H1 (cell line): ENCODE measurements at regions not wholly inside any gene's neighbourhood (a gene's known extent, or its start where the extent isn't known, plus 50 kb on each side); places are given as distances from the start of the nearest gene placed in this dataset.

ENCODE experiments used
- CTCF ChIA-PET: fragments of 300-600 bp; sonication (Branson Sonifier 250); formaldehyde crosslinking; loops from one replicate; lab custom pipeline; 2021; ENCODE audit not compliant: partially characterized antibody; lab: Charles Lee
- POLR2A ChIA-PET: fragments of 300-600 bp; sonication (Branson Sonifier 250); formaldehyde crosslinking; loops from one replicate; lab custom pipeline; 2021; ENCODE audit warnings: inconsistent platforms; ENCODE audit not compliant: partially characterized antibody; lab: Charles Lee
- DNase-seq, 2 experiments: peaks; one replicate each; pipeline versions ENCODE4 v3.0.0 to v3.0.0-alpha.2; 2010 to 2022; ENCODE audit warnings: low spot score in 2 of 2, low read depth in 1 of 2, mixed read lengths in 1 of 2
- FAIRE-seq: peaks from 2 replicates; lab custom pipeline; 2011; peaks lifted over from hg19 to GRCh38; lab: Jason Lieb, UNC
- H2AFZ ChIP-seq: 2 replicates; pipeline ENCODE4 v1.8.1; 2012; ENCODE audit warnings: low read length, inconsistent platforms
- H2AK5ac ChIP-seq: 2 replicates; pipeline ENCODE4 v1.6.1; 2013; ENCODE audit warnings: low read depth, low read length
- H2BK120ac ChIP-seq: replicated peaks from 2 replicates; pipeline ENCODE3; 2013; ENCODE audit warnings: low read depth, low read length, inconsistent platforms
- H2BK12ac ChIP-seq: 2 replicates; pipeline ENCODE4 v1.6.1; 2013; ENCODE audit warnings: low read depth, low read length
- H2BK15ac ChIP-seq: 2 replicates; pipeline ENCODE4 v1.6.1; 2013; ENCODE audit warnings: low read length
- H2BK20ac ChIP-seq: 2 replicates; pipeline ENCODE4 v1.6.1; 2013; ENCODE audit warnings: low read length
- H2BK5ac ChIP-seq: 2 replicates; pipeline ENCODE4 v1.6.1; 2013; ENCODE audit warnings: low read depth, low read length
- H3K14ac ChIP-seq: 2 replicates; pipeline ENCODE4 v1.6.1; 2013; ENCODE audit warnings: inconsistent platforms; ENCODE audit not compliant: insufficient read length
- H3K18ac ChIP-seq: 2 replicates; pipeline ENCODE4 v1.6.1; 2013; ENCODE audit warnings: low read length; ENCODE audit errors: extremely low read depth
- H3K23ac ChIP-seq: 2 replicates; pipeline ENCODE4 v1.6.1; 2013; ENCODE audit warnings: inconsistent platforms; ENCODE audit not compliant: insufficient read length
- H3K23me2 ChIP-seq: 2 replicates; pipeline ENCODE4 v1.6.1; 2013; ENCODE audit warnings: low read depth, low read length
- H3K27ac ChIP-seq: 2 replicates; pipeline ENCODE4 v1.6.1; 2011; ENCODE audit warnings: low read depth, low read length, inconsistent platforms
- H3K27me3 ChIP-seq, 4 experiments: replicated peaks in 1 of 4; 1 replicate in 1 of 4; 2 replicates in 3 of 4; pipeline versions ENCODE4 v1.6.1 to v1.8.1; 2011 to 2013; ENCODE audit warnings: low read length in 3 of 4, mild to moderate bottlenecking in 3 of 4, inconsistent platforms in 2 of 4, mixed read lengths in 2 of 4, moderate library complexity in 1 of 4; ENCODE audit not compliant: control insufficient read depth in 3 of 4, insufficient read depth in 3 of 4; ENCODE audit errors: extremely low read depth in 1 of 4
- H3K36me3 ChIP-seq, 4 experiments: 2 replicates each; pipeline versions ENCODE4 v1.6.1 to v1.8.1; 2011 to 2013; ENCODE audit warnings: mild to moderate bottlenecking in 4 of 4, low read length in 3 of 4, moderate library complexity in 2 of 4, control low read depth in 1 of 4, inconsistent platforms in 1 of 4; ENCODE audit not compliant: insufficient read depth in 4 of 4, control insufficient read depth in 2 of 4
- H3K4ac ChIP-seq: replicated peaks from 2 replicates; pipeline ENCODE3; 2013; ENCODE audit warnings: low read length, low read depth, mixed read lengths, inconsistent platforms; ENCODE audit not compliant: insufficient read length
- H3K4me1 ChIP-seq, 4 experiments: replicated peaks in 1 of 4; 1 replicate in 1 of 4; 2 replicates in 3 of 4; pipeline versions ENCODE4 v1.6.1 to v1.8.1; 2011 to 2013; ENCODE audit warnings: low read length in 3 of 4, inconsistent platforms in 2 of 4, mixed read lengths in 1 of 4; ENCODE audit not compliant: insufficient read depth in 4 of 4, control insufficient read depth in 3 of 4
- H3K4me2 ChIP-seq, 2 experiments: 2 replicates each; pipeline versions ENCODE4 v1.6.1 to v1.8.1; 2011 to 2013; ENCODE audit warnings: low read depth in 2 of 2, low read length in 2 of 2, control low read depth in 1 of 2, inconsistent platforms in 1 of 2, mild to moderate bottlenecking in 1 of 2; ENCODE audit not compliant: insufficient read depth in 1 of 2
- H3K4me3 ChIP-seq, 4 experiments: fragments of 200-600, 300-600 bp in 1 of 4; sonication (generic), shearing (Covaris generic), sonication (Bioruptor Twin) in 1 of 4; 2 replicates each; pipeline versions ENCODE4 v1.5.1 to v1.8.1; 2011 to 2016; ENCODE audit warnings: low read length in 4 of 4, low read depth in 3 of 4, control low read depth in 2 of 4, inconsistent platforms in 2 of 4, mild to moderate bottlenecking in 2 of 4, mixed read lengths in 1 of 4, moderate library complexity in 1 of 4; ENCODE audit not compliant: insufficient read depth in 2 of 4; ENCODE audit errors: extremely low read depth in 1 of 4
- H3K56ac ChIP-seq: replicated peaks from 2 replicates; pipeline ENCODE3; 2013; ENCODE audit warnings: low read depth, mild to moderate bottlenecking, mixed read lengths, low read length, inconsistent platforms; ENCODE audit not compliant: insufficient read length
- H3K79me1 ChIP-seq: 2 replicates; pipeline ENCODE4 v1.6.1; 2013; ENCODE audit warnings: low read depth, low read length, control low read depth
- H3K79me2 ChIP-seq, 2 experiments: 2 replicates each; pipeline versions ENCODE4 v1.6.1 to v1.8.1; 2012 to 2013; ENCODE audit warnings: low read length in 2 of 2, mild to moderate bottlenecking in 2 of 2, inconsistent platforms in 1 of 2; ENCODE audit not compliant: insufficient read depth in 2 of 2, control insufficient read depth in 1 of 2
- H3K9ac ChIP-seq, 4 experiments: replicated peaks in 1 of 4; 1 replicate in 1 of 4; 2 replicates in 3 of 4; pipeline versions ENCODE4 v1.6.1 to v1.8.1; 2011 to 2013; ENCODE audit warnings: low read depth in 3 of 4, low read length in 3 of 4, control low read depth in 2 of 4, mild to moderate bottlenecking in 2 of 4, moderate library complexity in 2 of 4, inconsistent platforms in 1 of 4; ENCODE audit errors: extremely low read depth in 1 of 4
- H3K9me3 ChIP-seq, 2 experiments: 2 replicates each; pipeline versions ENCODE4 v1.6.1 to v1.8.1; 2012 to 2013; ENCODE audit warnings: mild to moderate bottlenecking in 2 of 2, moderate library complexity in 2 of 2, control low read depth in 1 of 2, inconsistent platforms in 1 of 2, low read depth in 1 of 2, low read length in 1 of 2, mixed read lengths in 1 of 2; ENCODE audit not compliant: insufficient read depth in 2 of 2
- H4K20me1 ChIP-seq, 2 experiments: replicated peaks in 1 of 2; 2 replicates each; pipeline versions ENCODE3 to v1.8.1; 2011 to 2013; ENCODE audit warnings: inconsistent platforms in 2 of 2, low read length in 2 of 2, mild to moderate bottlenecking in 1 of 2; ENCODE audit not compliant: insufficient read depth in 2 of 2, control insufficient read depth in 1 of 2
- H4K5ac ChIP-seq: 2 replicates; pipeline ENCODE4 v1.6.1; 2013; ENCODE audit warnings: low read length, low read depth, mixed read lengths, inconsistent platforms; ENCODE audit not compliant: insufficient read length
- H4K8ac ChIP-seq: 2 replicates; pipeline ENCODE4 v1.8.0; 2013; ENCODE audit warnings: mild to moderate bottlenecking, moderate library complexity, low read length, inconsistent platforms; ENCODE audit not compliant: insufficient read depth; ENCODE audit errors: extremely low read depth
- H4K91ac ChIP-seq: replicated peaks from 2 replicates; pipeline ENCODE3; 2013; ENCODE audit warnings: low read length, mixed read lengths, inconsistent platforms; ENCODE audit not compliant: insufficient read length
- EGR1 ChIP-seq: IDR thresholded peaks from 2 replicates; pipeline ENCODE4 v1.6.1; 2011; ENCODE audit warnings: low read depth, low read length, borderline replicate concordance
- EZH2 ChIP-seq: fragments of 200-600 bp; sonication (generic); IDR thresholded peaks from 2 replicates; pipeline ENCODE4 v1.7.1; 2012; ENCODE audit warnings: low read depth, mild to moderate bottlenecking, moderate library complexity, low read length, inconsistent platforms; ENCODE audit not compliant: severe bottlenecking
- GABPA ChIP-seq: IDR thresholded peaks from 2 replicates; pipeline ENCODE4 v1.6.1; 2011; ENCODE audit warnings: mild to moderate bottlenecking, low read length, moderate library complexity, borderline replicate concordance; ENCODE audit not compliant: insufficient read depth
- GTF2F1 ChIP-seq: IDR thresholded peaks from 2 replicates; pipeline ENCODE4 v1.6.1; 2012; ENCODE audit warnings: low read depth, low read length, improper control_type of control experiment, borderline replicate concordance
- HDAC2 ChIP-seq, 2 experiments: fragments of 300-600 bp in 1 of 2; sonication (generic) in 1 of 2; IDR thresholded peaks; 2 replicates each; pipeline ENCODE4 v1.6.1; 2011 to 2012; ENCODE audit warnings: low read depth in 2 of 2, low read length in 2 of 2, mild to moderate bottlenecking in 2 of 2, moderate library complexity in 2 of 2, borderline replicate concordance in 1 of 2, inconsistent platforms in 1 of 2
- JUND ChIP-seq: IDR thresholded peaks from 2 replicates; pipeline ENCODE4 v1.6.1; 2011; ENCODE audit warnings: mild to moderate bottlenecking, improper control_type of control experiment, low read length
- KDM1A ChIP-seq: fragments of 200-600, 300-600 bp; sonication (generic); IDR thresholded peaks from 2 replicates; pipeline ENCODE4 v1.7.1; 2016; ENCODE audit warnings: mild to moderate bottlenecking, low read length, borderline replicate concordance
- KDM5A ChIP-seq: fragments of 200-600 bp; IDR thresholded peaks from 2 replicates; pipeline ENCODE4 v1.7.1; 2012; ENCODE audit warnings: mild to moderate bottlenecking, low read length, inconsistent platforms, mixed read lengths
- MAFK ChIP-seq: IDR thresholded peaks from 2 replicates; pipeline ENCODE4 v1.6.1; 2012; ENCODE audit warnings: low read depth, mild to moderate bottlenecking, improper control_type of control experiment, low read length
- SUZ12 ChIP-seq: fragments of 200-600 bp; sonication (generic); IDR thresholded peaks from 2 replicates; pipeline ENCODE4 v1.6.1; 2012; ENCODE audit warnings: mild to moderate bottlenecking, inconsistent platforms, low read length, moderate library complexity, mixed read lengths
- TAF1 ChIP-seq: IDR thresholded peaks from 2 replicates; pipeline ENCODE4 v1.6.1; 2011; ENCODE audit warnings: mild to moderate bottlenecking, low read depth, low read length
- WGBS, 2 experiments: shearing (Covaris generic) in 1 of 2; methylation state at CpG; one replicate each; pipeline versions ENCODE4 v1.1.6 to v1.1.7; 2013 to 2015; ENCODE audit warnings: low lambda C conversion rate in 2 of 2, mixed read lengths in 2 of 2, inconsistent platforms in 1 of 2, low coverage in 1 of 2, missing lambda C conversion rate in 1 of 2; ENCODE audit not compliant: insufficient replicate concordance in 2 of 2, insufficient coverage in 1 of 2, insufficient read length in 1 of 2; ENCODE audit errors: extremely low coverage in 1 of 2, missing lambda C conversion rate in 1 of 2; 5-methylcytosine and 5-hydroxymethylcytosine counted together
- TF ChIP-seq, protein P1 (sequence below): IDR thresholded peaks from 2 replicates; pipeline ENCODE4 v1.6.1; 2011; ENCODE audit warnings: low read depth, mild to moderate bottlenecking, low read length; ENCODE audit not compliant: insufficient read depth

GRCh38 chr9:85136987-85137386 lies 467.5 kb downstream of the NTRK2 start:
- no peak overlapping the region for H2BK120ac ChIP-seq
- no peak overlapping the region for H3K18ac ChIP-seq
- H3K4ac ChIP-seq, result no peak overlapping the region
- H2BK12ac ChIP-seq, result no peak overlapping the region
- H4K20me1 ChIP-seq, result no peaks in the 10 kb centered on the region
- H3K4me3 ChIP-seq, result no peak overlapping the region
- H3K23me2 ChIP-seq, result no peaks in the 10 kb centered on the region
- no peak overlapping the region for H4K5ac ChIP-seq
- H3K36me3 ChIP-seq, result no peaks in the 10 kb centered on the region
- ChIA-PET POLR2A (no interaction called here), CTCF (interaction anchor here (1.0 to 1.3 kb wide), 5 partner anchors 8 to 170 kb away, joined by 3 to 4 read pairs (median 3); no protein-coding TSS in a partner anchor)
- H3K9me3 ChIP-seq, result peaks cover 3 to 4% of the 10 kb centered on the region in 2 experiments; a peak in 1 of 4 replicates
- no peak overlapping the region for H3K14ac ChIP-seq
- H3K27ac ChIP-seq, result no peak overlapping the region
- H4K91ac ChIP-seq, result no peak overlapping the region
- DNase-seq (no peak), FAIRE-seq (no peak)
- H2BK5ac ChIP-seq, result no peak overlapping the region
- no peak overlapping the region for H4K8ac ChIP-seq
- no peak overlapping the region for H2AFZ ChIP-seq
- H2AK5ac ChIP-seq, result no peak overlapping the region
- H3K27me3 ChIP-seq, result no peaks in the 10 kb centered on the region
- H2BK15ac ChIP-seq, result no peak overlapping the region
- TF ChIP-seq SUZ12, result no peak
- no peak for TF ChIP-seq MAFK
- no peak for TF ChIP-seq EGR1
- TF ChIP-seq JUND, result no peak
- TF ChIP-seq KDM5A, result no peak
- no peak for TF ChIP-seq GABPA
- TF ChIP-seq KDM1A, result no peak
- TF ChIP-seq, protein P1, sequence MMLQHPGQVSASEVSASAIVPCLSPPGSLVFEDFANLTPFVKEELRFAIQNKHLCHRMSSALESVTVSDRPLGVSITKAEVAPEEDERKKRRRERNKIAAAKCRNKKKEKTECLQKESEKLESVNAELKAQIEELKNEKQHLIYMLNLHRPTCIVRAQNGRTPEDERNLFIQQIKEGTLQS, result no peak
- no peak for TF ChIP-seq HDAC2 (IDR thresholded peaks at IDR 0.05; ENCODE audit: borderline replicate concordance in 1 of 2, low read depth in 2 of 2, low read length in 2 of 2)
- no peak for TF ChIP-seq EZH2
- TF ChIP-seq GTF2F1, result no peak
- no peak for TF ChIP-seq TAF1
- no peak overlapping the region for H2BK20ac ChIP-seq
- no peak overlapping the region for H3K4me2 ChIP-seq
- H3K4me1 ChIP-seq, result no peaks in the 10 kb centered on the region
- H3K9ac ChIP-seq, result no peak overlapping the region
- H3K79me1 ChIP-seq, result no peaks in the 10 kb centered on the region
- no peak overlapping the region for H3K23ac ChIP-seq
- H3K79me2 ChIP-seq, result no peaks in the 10 kb centered on the region
- WGBS, 2 experiments, result 92% methylated on average over 7 of the region's 7 CpGs; no CpG with 5 or more reads in 1 of the 2 experiments
- no peak overlapping the region for H3K56ac ChIP-seq
